Ovary (tissue), 3 donors: ENCODE measurements at regions not wholly inside any gene's neighbourhood (a gene's known extent, or its start where the extent isn't known, plus 50 kb on each side); places are given as distances from the start of the nearest gene placed in this dataset.

Experiments used
- CTCF ChIP-seq, 3 donors: fragments of 450-650 bp in 2 of 3; fragments of 200-600 bp in 1 of 3; IDR thresholded peaks; one replicate each; pipeline versions ENCODE4 v1.5.1 to v1.8.0; 2016 to 2022; ENCODE audit warnings: antibody characterized with exemption in 3 of 3, mild to moderate bottlenecking in 1 of 3
- EP300 ChIP-seq: sonication (generic); formaldehyde crosslinking; IDR thresholded peaks from one replicate; pipeline ENCODE4 v1.6.1; 2017; ENCODE audit warnings: antibody characterized with exemption
- POLR2A ChIP-seq: fragments of 450-650 bp; IDR thresholded peaks from one replicate; pipeline ENCODE4 v1.6.1; 2017; ENCODE audit warnings: antibody characterized with exemption, mild to moderate bottlenecking, moderate library complexity
- donor health status: DM: no; HTN: no; CAD: no.

DNA sequence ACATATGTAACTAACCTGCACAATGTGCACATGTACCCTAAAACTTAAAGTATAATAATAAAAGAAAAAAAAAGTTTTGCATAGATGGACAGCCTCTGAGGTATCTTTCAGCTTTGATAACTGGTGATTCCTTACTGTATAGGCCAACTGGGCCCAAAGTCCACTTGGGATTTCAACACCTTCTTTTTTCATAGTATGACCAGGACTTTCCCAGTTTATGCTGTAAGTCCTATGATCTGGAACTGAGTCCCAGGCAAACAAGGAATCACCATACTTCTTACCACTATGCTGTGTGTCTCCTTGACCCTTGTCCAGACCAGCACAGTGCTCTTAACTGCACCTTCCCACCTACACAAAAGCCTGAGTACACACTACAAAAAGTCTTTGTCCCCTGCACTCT is 205.1 kb upstream of the RBBP8 start:
- TF ChIP-seq CTCF (IDR thresholded peaks at IDR 0.05) (no peak), POLR2A (no peak), EP300 (no peak)
